HepG2 (cell line): ENCODE measurements at regions not wholly inside any gene's neighbourhood (a gene's known extent, or its start where the extent isn't known, plus 50 kb on each side); places are given as distances from the start of the nearest gene placed in this dataset.

ENCODE experiments used
- ATAC-seq: fragments of 200-7000 bp; cut with Tn5 transposase; 3 replicates; pipeline ENCODE4 v1.9.1; 2020; ENCODE audit warnings: mild to moderate bottlenecking, moderate library complexity
- BruUV-seq: library from RNA; stranded (reverse); fragments of 400-500 nt; replicated peaks from 2 replicates; lab custom pipeline; 2021; lab: Mats Ljungman, UMichigan
- CTCF ChIA-PET: fragments of 300-600 bp; formaldehyde crosslinking; extraction: SDS; loops from one replicate; lab custom pipeline; 2021; ENCODE audit warnings: low total read pairs, inconsistent platforms, low intra/inter-chr PET ratio; lab: Yijun Ruan, JAX
- POLR2A ChIA-PET: fragments of 350-600 bp; sonication (Branson Sonifier 250); formaldehyde crosslinking; loops from one replicate; lab custom pipeline; 2020; ENCODE audit warnings: antibody characterized with exemption, inconsistent platforms; lab: Yijun Ruan, JAX
- DNase-seq: peaks from one replicate; pipeline ENCODE4 v3.0.0-alpha.2; 2015; ENCODE audit warnings: low spot score
- FAIRE-seq: peaks from 3 replicates; lab custom pipeline; 2011; peaks lifted over from hg19 to GRCh38; lab: Jason Lieb, UNC
- H2AFZ ChIP-seq: one replicate; pipeline ENCODE4 v1.6.1; 2011; ENCODE audit warnings: low read length, inconsistent platforms
- H3K27ac ChIP-seq: fragments of 300-600 bp; 3 replicates; pipeline ENCODE4 v1.8.0; 2011; ENCODE audit warnings: mixed run types, mild to moderate bottlenecking, mixed read lengths, low read length, inconsistent platforms; ENCODE audit not compliant: insufficient read depth; ENCODE audit errors: extremely low read length
- H3K27me3 ChIP-seq, 2 experiments: fragments of 200-600 bp in 1 of 2; 2 replicates in 1 of 2; 3 replicates in 1 of 2; pipeline versions ENCODE4 v1.6.0 to v1.8.0; 2011; ENCODE audit warnings: low read length in 2 of 2, mild to moderate bottlenecking in 2 of 2, moderate library complexity in 2 of 2, inconsistent platforms in 1 of 2; ENCODE audit not compliant: insufficient read depth in 2 of 2, control insufficient read depth in 1 of 2
- H3K36me3 ChIP-seq, 2 experiments: fragments of 200-600 bp in 1 of 2; replicated peaks in 1 of 2; 2 replicates in 1 of 2; 3 replicates in 1 of 2; pipeline versions ENCODE4 v1.5.1 to v1.8.0; 2011; ENCODE audit warnings: low read length in 2 of 2, inconsistent platforms in 1 of 2; ENCODE audit not compliant: insufficient read depth in 2 of 2, control insufficient read depth in 1 of 2
- H3K4me1 ChIP-seq: 2 replicates; pipeline ENCODE4 v1.5.1; 2012; ENCODE audit warnings: low read length, inconsistent platforms; ENCODE audit not compliant: insufficient read depth
- H3K4me2 ChIP-seq: 2 replicates; pipeline ENCODE4 v1.6.0; 2011; ENCODE audit warnings: low read depth, low read length, inconsistent platforms
- H3K4me3 ChIP-seq, 3 experiments: fragments of 200-600 bp in 1 of 3; sonication (generic), shearing (Covaris generic) in 1 of 3; replicated peaks in 1 of 3; 2 replicates each; pipeline ENCODE4 v1.5.1; 2011 to 2016; ENCODE audit warnings: low read length in 3 of 3, inconsistent platforms in 2 of 3, low read depth in 2 of 3, mild to moderate bottlenecking in 2 of 3, control low read depth in 1 of 3, mixed read lengths in 1 of 3; ENCODE audit not compliant: insufficient read depth in 1 of 3
- H3K79me2 ChIP-seq: one replicate; pipeline ENCODE4 v1.6.1; 2011; ENCODE audit warnings: low read length, inconsistent platforms; ENCODE audit not compliant: insufficient read depth
- H3K9ac ChIP-seq: 2 replicates; pipeline ENCODE4 v1.6.0; 2011; ENCODE audit warnings: mild to moderate bottlenecking, low read depth, low read length, inconsistent platforms; ENCODE audit not compliant: insufficient read depth
- H3K9me3 ChIP-seq: 2 replicates; pipeline ENCODE4 v1.5.1; 2012; ENCODE audit warnings: mild to moderate bottlenecking, low read length
- H4K20me1 ChIP-seq: 2 replicates; pipeline ENCODE4 v1.6.0; 2011; ENCODE audit warnings: inconsistent platforms, mild to moderate bottlenecking, low read length, moderate library complexity; ENCODE audit not compliant: insufficient read depth
- ERF ChIP-seq: IDR thresholded peaks from 2 replicates; pipeline ENCODE4 v1.6.1; 2018; ENCODE audit warnings: missing biosample characterization, missing genetic modification reagents
- FOXP4 ChIP-seq: sonication (generic); formaldehyde crosslinking; IDR thresholded peaks from 2 replicates; pipeline ENCODE4 v1.4.0; 2020; ENCODE audit warnings: missing genetic modification reagents
- MXI1 ChIP-seq: IDR thresholded peaks from 3 replicates; pipeline ENCODE4 v1.6.1; 2012; ENCODE audit warnings: low read depth, low read length, inconsistent platforms, borderline replicate concordance
- NFYB ChIP-seq: sonication (generic); formaldehyde crosslinking; IDR thresholded peaks from 2 replicates; pipeline ENCODE4 v1.4.0; 2020; ENCODE audit warnings: missing genetic modification reagents
- RARG ChIP-seq: sonication (generic); formaldehyde crosslinking; IDR thresholded peaks from 2 replicates; pipeline ENCODE4 v1.4.0; 2020; ENCODE audit warnings: low read depth, mild to moderate bottlenecking, missing genetic modification reagents
- ZBTB40 ChIP-seq, 2 experiments: fragments of 450-650 bp in 1 of 2; sonication (generic) in 1 of 2; formaldehyde crosslinking in 1 of 2; IDR thresholded peaks; 2 replicates each; pipeline versions ENCODE4 v1.6.1 to v1.8.0; 2016 to 2022; ENCODE audit warnings: antibody characterized with exemption in 1 of 2, mild to moderate bottlenecking in 1 of 2, missing genetic modification reagents in 1 of 2
- ZFAT ChIP-seq: sonication (generic); formaldehyde crosslinking; conservative IDR thresholded peaks from 2 replicates; pipeline ENCODE4 v1.8.1; 2023; ENCODE audit warnings: missing genetic modification reagents, inconsistent platforms
- ZMAT3 ChIP-seq: sonication (generic); formaldehyde crosslinking; conservative IDR thresholded peaks from 2 replicates; pipeline ENCODE4 v1.7.0; 2021; ENCODE audit warnings: missing genetic modification reagents
- ZNF382 ChIP-seq: sonication (generic); formaldehyde crosslinking; IDR thresholded peaks from 2 replicates; pipeline ENCODE4 v1.5.0; 2020; ENCODE audit warnings: missing genetic modification reagents, mild to moderate bottlenecking, borderline replicate concordance
- ZNF577 ChIP-seq: sonication (generic); formaldehyde crosslinking; IDR thresholded peaks from 2 replicates; pipeline ENCODE4 v1.4.0; 2020; ENCODE audit warnings: mild to moderate bottlenecking, low read depth, missing genetic modification reagents, borderline replicate concordance
- ZNF639 ChIP-seq: conservative IDR thresholded peaks from 2 replicates; pipeline ENCODE4 v1.6.1; 2018; ENCODE audit warnings: missing genetic modification reagents
- in situ Hi-C: cut with HindIII; loops from 2 replicates; pipeline ENCODE4 v1.10.0; 2017; ENCODE audit warnings: low pct_unique_long_range_greater_than_20kb; ENCODE audit not compliant: extremely low pct_ligation_motif_present
- intact Hi-C: fragments of 100-400 bp; cut with micrococcal nuclease; formaldehyde crosslinking; loops from one replicate; pipeline ENCODE4 v1.10.0; 2022; ENCODE audit not compliant: unreplicated experiment
- TF ChIP-seq, protein P1 (sequence below): sonication (generic); formaldehyde crosslinking; IDR thresholded peaks from 2 replicates; pipeline ENCODE4 v1.4.0; 2020; ENCODE audit warnings: mild to moderate bottlenecking, missing genetic modification reagents

GRCh38 chr2:52115750-52116149 is 1083.8 kb upstream of the NRXN1 start (continued):
- no peak for TF ChIP-seq ZBTB40 (IDR thresholded peaks at IDR 0.05)
- no peak for TF ChIP-seq ZBTB40 (CRISPR knock-in tag; IDR thresholded peaks at IDR 0.05)
- TF ChIP-seq ZNF577: no peak
- TF ChIP-seq, all 625 proteins: peak for 0

GRCh38 chr2:52113338-52113737 is 1081.4 kb upstream of the NRXN1 start:
- ATAC-seq (no peak), DNase-seq (no peak), FAIRE-seq (no peak)
- Histone ChIP-seq H2AFZ (no peak overlapping the region), H3K9ac (no peak overlapping the region), H3K27ac (no peak overlapping the region), H3K79me2 (no peaks in the 10 kb centered on the region), H3K9me3 (peaks cover 58% of the 10 kb centered on the region), H3K36me3 (no peaks in the 10 kb centered on the region), H3K4me2 (no peak overlapping the region), H3K4me1 (no peaks in the 10 kb centered on the region), H4K20me1 (no peaks in the 10 kb centered on the region), H3K27me3 (no peaks in the 10 kb centered on the region), H3K4me3 (no peak overlapping the region)
- POLR2A ChIA-PET: no interaction called here
- CTCF ChIA-PET: no interaction called here
- no TSS peak for BruUV-seq
- intact Hi-C loops: no loop called here
- in situ Hi-C loops: no loop called here
- TF ChIP-seq MXI1 (no peak), RARG (no peak), ZFAT (CRISPR knock-in tag) (no peak), ERF (no peak), NFYB (CRISPR knock-in tag) (no peak), FOXP4 (CRISPR knock-in tag) (no peak), ZNF639 (CRISPR knock-in tag) (no peak), ZMAT3 (CRISPR knock-in tag) (no peak), ZNF382 (CRISPR knock-in tag) (no peak)
- TF ChIP-seq, protein P1, sequence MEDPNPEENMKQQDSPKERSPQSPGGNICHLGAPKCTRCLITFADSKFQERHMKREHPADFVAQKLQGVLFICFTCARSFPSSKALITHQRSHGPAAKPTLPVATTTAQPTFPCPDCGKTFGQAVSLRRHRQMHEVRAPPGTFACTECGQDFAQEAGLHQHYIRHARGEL (CRISPR knock-in tag): no peak
